HG03378 (cell line): ENCODE measurements at regions not wholly inside any gene's neighbourhood (a gene's known extent, or its start where the extent isn't known, plus 50 kb on each side); places are given as distances from the start of the nearest gene placed in this dataset.

Experiments used
- ATAC-seq: cut with Tn5 transposase; IDR thresholded peaks from one replicate; pipeline ENCODE4 v1.9.1; 2021; ENCODE audit warnings: mild to moderate bottlenecking, moderate library complexity; ENCODE audit not compliant: unreplicated experiment

DNA sequence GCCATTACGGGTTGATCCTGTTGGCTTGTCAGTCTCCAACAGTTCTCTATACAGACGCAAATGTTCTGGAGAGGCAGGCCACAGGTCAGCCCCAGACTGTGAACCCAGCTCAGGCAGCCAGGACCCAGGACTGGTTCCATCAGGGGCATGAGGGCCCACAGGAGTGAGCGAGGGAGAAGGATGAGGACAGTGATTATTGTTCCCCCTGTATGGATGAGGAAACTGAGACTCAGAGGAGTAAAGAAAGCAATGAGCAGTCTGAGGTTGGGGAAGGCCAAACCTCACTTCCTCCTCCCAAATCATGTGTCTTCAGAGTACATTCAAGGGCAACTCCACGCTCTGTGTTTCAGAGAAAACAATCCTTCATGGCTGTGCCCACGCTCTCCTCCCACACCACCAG is 121.9 kb downstream of the RPLP1 start:
- ATAC-seq: no peak

DNA sequence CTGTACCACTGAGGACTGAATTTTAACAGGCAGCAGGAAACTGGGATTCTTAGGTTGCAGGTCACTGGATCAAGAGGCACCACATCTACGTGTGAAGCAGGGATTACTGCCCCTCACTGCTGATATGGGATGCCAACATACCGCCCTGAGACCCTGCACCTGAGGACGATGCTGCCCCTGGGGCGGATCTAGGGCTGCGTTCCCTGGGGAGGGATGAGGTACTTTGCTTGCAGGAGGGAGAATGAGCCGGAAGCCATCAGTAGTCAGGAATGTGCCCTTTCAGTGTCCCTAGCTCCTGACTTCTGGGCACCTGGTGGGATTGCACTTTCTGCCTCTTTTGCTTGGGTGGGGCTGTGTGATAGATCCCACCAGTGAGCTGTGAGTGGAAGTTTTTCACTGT is 122.8 kb downstream of the RPLP1 start:
- no peak for ATAC-seq

- no peak for ATAC-seq
Measured at GRCh38 chr15:69576035-69576526, 123.5 kb downstream of the RPLP1 start.

DNA sequence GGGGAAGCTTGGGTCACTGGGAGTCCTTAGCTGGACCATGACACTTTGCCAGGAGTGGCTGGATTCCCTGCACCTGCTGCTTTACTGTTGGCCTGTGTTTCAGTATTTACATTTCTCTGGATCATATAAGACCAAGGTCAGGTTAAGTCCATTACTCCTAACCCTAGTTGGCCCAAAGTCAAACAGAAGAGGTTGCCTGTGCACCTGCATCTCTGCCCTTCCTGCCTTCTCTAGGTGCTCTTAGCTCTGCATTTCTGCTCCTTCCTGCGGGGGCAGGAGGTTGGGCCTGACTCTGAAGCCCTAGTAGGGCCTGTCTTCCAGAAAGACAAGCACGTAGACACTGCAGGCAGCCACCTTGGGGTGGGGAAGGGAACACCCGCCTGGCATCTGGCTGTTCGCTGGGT is 124.3 kb downstream of the RPLP1 start:
- ATAC-seq: no peak

- no peak for ATAC-seq
Measured at GRCh38 chr15:69577397-69577796, 124.8 kb downstream of the RPLP1 start.

GRCh38 chr15:69578252-69578651 is 125.6 kb downstream of the RPLP1 start:
- no peak for ATAC-seq

DNA sequence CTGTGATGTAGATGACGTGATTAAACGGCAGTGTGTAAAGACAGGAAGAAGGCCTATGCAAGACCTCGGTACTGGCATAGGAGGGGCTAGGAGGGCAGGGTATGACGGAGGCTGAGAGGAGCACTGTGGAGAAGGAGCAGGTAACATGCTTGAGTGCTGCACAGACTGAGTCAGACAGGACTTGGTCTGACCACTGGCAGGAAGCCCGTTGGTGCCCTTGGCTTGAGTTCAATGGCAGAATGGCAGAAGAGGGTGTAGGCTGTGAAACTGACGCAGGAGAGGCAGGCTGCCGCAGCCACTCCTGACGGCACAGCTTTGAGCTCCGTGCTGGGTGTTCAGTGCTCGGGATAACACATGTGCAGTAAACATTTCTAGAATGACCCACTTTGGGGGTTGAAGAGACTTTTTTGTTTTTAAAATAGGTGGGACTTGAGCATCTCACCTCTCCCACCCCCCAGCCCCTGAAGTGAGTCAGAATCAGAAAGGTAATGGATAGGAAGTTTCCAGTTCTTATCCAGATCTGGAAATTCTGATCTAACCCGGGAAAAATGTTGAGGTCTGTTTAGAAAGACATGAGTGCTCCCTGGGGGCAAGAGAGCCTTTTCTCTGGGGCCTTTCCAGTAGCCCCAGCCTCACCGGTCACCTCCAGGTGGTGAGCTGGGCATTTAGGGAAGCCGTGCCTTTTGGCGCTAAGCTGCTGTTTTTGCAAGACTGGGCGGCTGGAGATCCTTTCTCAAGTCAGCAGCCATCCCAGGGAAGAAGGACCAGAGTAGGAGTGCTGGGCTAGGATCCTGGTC is 126.4 kb downstream of the RPLP1 start:
- no peak for ATAC-seq

GRCh38 chr15:69579950-69580618 is 127.5 kb downstream of the RPLP1 start:
- ATAC-seq: no peak

- no peak for ATAC-seq
Measured at GRCh38 chr15:69583626-69584025, 131.0 kb downstream of the RPLP1 start.

DNA sequence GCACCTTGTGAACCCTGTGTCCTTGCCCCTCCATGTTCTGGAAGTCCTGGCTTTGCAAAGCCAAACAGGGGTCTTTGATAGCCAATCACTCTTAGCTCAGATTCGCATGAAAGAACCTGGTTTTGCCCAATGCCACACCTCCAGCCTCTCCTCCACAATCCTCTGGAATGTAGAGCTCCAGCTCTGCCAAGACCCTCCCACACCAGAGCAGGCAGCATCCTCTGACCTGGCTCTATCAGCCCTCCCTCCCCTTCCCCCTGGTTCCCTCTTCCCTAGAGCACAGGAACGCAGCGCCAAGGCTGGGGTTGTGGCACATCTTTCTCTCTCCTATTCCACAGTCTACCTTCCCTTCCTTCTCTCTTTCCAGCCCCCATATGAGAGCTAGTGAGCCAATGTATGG is 133.3 kb downstream of the RPLP1 start:
- no peak for ATAC-seq

DNA sequence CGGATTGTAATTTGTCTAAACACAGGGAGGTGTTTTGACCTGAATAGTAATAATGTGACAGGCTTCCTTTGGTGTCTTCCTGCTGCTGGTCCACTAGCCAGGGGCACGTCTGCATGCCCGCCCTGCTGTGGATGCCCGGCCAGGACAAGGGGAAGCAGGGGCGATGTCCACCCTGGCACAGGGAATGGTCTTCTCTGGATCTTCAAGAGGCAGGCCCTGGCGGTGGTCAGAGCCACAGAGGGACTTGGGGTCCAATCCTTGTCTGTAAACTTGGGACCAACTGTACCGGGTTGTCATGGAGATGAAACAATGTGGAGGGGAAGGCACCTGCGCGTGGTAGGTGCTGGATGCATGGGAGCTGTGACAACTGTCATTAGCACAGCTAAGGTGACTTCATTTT is 134.1 kb downstream of the RPLP1 start:
- ATAC-seq: no peak

GRCh38 chr15:69587723-69588426 is 135.3 kb downstream of the RPLP1 start:
- ATAC-seq: no peak

- no peak for ATAC-seq
Measured at GRCh38 chr15:69590201-69590710, 137.6 kb downstream of the RPLP1 start.

DNA sequence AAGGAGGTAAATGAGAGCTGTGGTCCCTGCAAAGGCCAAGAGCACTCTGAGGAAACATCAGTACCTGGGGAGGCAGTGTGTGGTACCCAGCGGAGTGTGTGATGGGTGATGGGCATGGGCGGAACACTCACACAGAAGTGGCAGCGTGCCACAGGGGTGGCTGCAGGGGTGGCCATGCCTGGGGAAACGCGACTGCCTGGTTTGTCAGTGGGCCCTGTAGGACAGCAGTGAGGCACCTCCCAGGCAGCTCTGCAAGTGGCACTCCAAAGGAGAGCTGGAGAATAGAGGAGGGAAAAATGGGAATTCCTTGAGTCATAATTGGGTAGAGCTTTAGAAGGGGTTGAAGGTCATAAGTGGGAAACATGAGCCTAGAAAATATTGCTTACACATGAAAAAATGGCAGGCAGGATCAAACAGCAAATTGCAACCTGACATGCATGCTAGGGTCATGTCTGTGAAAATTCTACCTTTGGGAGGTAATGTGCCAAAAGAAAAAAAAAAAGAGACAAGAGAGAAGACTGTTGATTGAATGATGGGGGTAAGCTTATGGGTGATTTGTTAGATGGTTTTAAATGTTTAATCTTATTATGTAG is 138.4 kb downstream of the RPLP1 start:
- no peak for ATAC-seq

DNA sequence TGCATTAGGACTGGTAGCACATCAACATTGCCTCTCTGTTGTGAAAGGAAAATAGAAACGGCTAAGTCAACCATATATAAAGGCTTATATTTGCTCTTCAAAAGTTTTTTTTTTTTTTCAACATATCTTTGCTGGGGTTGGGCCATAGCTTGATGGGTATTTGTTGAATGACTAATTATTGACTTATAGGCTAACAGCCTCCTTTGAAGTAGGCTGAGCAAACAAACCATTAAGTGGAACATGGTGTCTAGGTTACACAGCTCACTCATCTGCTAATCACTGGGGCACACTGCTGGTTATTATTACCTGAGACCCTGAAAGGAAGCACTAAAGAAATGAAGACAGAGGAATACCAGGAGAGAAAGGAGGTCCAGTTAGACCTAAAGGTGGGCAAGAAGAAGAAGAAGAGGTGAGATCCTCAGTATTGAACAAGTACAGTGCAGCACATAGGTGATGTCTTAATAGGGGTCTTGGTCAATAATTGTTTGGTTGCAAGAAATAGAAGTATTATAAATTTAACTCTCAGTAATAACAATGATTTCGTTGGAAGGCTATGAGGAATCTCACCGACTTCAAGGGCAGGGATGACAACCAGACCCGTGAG is 139.4 kb downstream of the RPLP1 start:
- ATAC-seq: no peak

GRCh38 chr15:69592954-69593353 is 140.3 kb downstream of the RPLP1 start:
- no peak for ATAC-seq

GRCh38 chr15:69593488-69593887 is 140.9 kb downstream of the RPLP1 start:
- no peak for ATAC-seq

DNA sequence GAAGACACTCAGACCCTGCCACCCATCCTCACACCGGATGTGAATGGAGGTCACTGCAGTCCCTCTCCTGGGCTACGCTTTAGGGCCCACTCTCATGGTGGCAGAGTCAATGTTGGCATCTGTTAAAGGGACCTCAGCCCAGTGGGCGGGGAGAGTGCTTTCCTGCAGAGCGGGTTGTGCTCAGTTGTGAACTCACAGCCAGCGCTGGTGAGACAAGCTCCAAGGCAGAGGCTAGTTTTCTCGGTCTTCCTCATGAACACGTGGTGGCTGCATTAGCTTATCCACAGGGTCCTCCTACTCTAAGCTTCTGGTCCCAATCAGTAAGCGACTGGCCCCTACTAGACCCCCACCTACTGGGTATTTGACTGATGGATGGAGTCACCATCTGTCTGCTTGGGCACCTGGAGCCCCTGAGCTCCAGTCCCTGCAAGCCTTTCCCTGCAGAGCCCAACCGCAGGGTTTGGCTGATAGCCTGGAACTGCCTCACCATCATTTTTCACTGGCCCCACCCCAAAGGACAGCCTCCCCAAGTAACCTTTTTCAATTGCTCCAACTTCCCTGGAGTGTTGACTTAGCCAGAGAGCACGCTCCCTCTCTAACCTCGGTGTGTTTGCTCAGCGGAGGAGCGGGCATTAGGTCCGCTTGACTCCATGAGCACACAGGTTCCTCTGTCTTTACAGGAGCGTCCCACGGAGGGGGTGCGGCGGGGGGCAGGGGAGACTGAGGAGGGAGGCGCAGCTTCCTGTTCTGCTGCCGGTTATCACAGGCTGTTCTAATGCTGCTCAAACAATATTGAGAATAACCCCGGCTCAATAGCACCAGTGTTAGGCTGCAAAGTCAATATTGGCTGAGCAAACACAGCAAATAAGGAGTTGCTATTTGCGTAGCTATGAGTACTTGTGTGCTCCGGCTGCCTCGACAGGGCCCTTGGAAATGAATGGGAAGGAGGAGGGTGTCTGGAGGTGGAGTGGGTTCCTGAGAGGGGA is 141.7 kb downstream of the RPLP1 start:
- no peak for ATAC-seq

DNA sequence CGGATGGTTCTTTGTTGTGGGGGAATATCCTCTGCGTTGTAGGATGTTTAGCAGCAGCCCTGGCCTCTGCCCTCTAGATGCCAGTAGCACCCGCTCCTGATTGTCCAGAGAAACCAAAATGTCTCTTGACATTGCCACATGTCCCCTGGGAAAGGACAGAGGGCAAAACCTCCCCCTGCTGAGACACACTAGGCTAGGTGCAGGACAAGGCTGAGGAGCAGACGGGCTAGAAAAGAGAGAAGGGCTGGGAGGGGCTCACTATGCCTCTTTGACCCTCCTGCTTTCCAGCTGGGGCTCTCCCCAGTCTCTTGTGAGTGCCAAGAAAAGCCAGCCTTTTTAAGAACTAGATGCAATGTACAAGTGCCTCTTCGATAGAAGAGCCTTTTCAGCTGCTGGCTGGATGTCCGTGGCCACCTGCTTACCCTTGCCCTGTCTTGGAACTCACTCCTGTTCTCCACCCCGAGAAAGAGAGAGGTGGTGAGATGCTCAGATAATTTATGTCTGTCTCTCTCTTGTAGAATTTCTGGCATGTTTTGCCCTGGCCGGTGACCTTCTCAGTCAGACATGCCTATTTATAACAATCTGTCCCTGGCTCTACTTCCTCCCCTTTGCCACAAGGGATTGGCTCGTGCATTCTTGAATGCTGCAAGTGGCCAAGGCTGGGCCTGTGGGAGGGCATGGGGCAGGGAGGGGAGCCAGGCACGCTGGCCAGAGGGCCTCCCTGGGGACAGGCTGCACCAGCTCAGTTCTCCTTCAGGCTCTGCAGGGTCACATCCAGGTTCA is 142.6 kb downstream of the RPLP1 start:
- ATAC-seq: no peak
